Smooth muscle cell (in vitro differentiated cells): ENCODE measurements at regions not wholly inside any gene's neighbourhood (a gene's known extent, or its start where the extent isn't known, plus 50 kb on each side); places are given as distances from the start of the nearest gene placed in this dataset.
A peak's percentile ranks its signal among the peaks of the same experiment; 100 is the strongest.

ENCODE experiments used
- DNase-seq: peaks from one replicate; lab custom pipeline; 2025; ENCODE audit not compliant: unreplicated experiment; lab: John Stamatoyannopoulos, UW
- H2AFZ ChIP-seq: fragments of 200-600 bp; sonication (generic); 2 replicates; pipeline ENCODE4 v1.6.0; 2016; ENCODE audit warnings: antibody characterized with exemption, low read depth, mild to moderate bottlenecking
- H3F3A ChIP-seq: fragments of 200-600 bp; sonication (generic); 2 replicates; pipeline ENCODE4 v1.6.0; 2017; ENCODE audit warnings: antibody characterized with exemption, low read depth
- H3K27ac ChIP-seq: fragments of 200-600 bp; sonication (generic); 2 replicates; pipeline ENCODE4 v1.5.1; 2016; ENCODE audit warnings: low read depth, mild to moderate bottlenecking
- H3K27me3 ChIP-seq: fragments of 200-600 bp; sonication (generic); 2 replicates; pipeline ENCODE4 v1.6.1; 2016; ENCODE audit warnings: low read depth, mild to moderate bottlenecking
- H3K36me3 ChIP-seq: fragments of 200-600 bp; sonication (generic); 2 replicates; pipeline ENCODE4 v1.5.1; 2016; ENCODE audit warnings: low read depth
- H3K4me1 ChIP-seq: fragments of 200-600 bp; sonication (generic); 2 replicates; pipeline ENCODE4 v1.5.1; 2016; ENCODE audit warnings: low read depth
- H3K4me2 ChIP-seq: fragments of 200-600 bp; sonication (generic); 2 replicates; pipeline ENCODE4 v1.6.0; 2016; ENCODE audit warnings: mild to moderate bottlenecking
- H3K4me3 ChIP-seq: fragments of 200-600 bp; sonication (generic); 2 replicates; pipeline ENCODE4 v1.5.1; 2016; ENCODE audit warnings: mild to moderate bottlenecking
- H3K79me2 ChIP-seq: fragments of 200-600 bp; sonication (generic); 2 replicates; pipeline ENCODE4 v1.6.0; 2016; ENCODE audit warnings: low read depth, mild to moderate bottlenecking
- H3K9ac ChIP-seq: fragments of 200-600 bp; sonication (generic); 2 replicates; pipeline ENCODE4 v1.6.0; 2016; ENCODE audit warnings: low read depth
- H3K9me3 ChIP-seq: fragments of 200-600 bp; sonication (generic); replicated peaks from 2 replicates; pipeline ENCODE4 v1.5.1; 2016; ENCODE audit warnings: low read depth
- H4K20me1 ChIP-seq: fragments of 200-600 bp; sonication (generic); 2 replicates; pipeline ENCODE4 v1.6.0; 2016; ENCODE audit warnings: low read depth
- WGBS: methylation state at CpG from one replicate; pipeline ENCODE4 v1.1.7; 2016; ENCODE audit warnings: low lambda C conversion rate; 5-methylcytosine and 5-hydroxymethylcytosine counted together
- TF ChIP-seq, protein P1 (sequence below): fragments of 200-600 bp; sonication (generic); IDR thresholded peaks from 2 replicates; pipeline ENCODE4 v1.5.1; 2017; ENCODE audit warnings: borderline replicate concordance, mild to moderate bottlenecking, antibody characterized with exemption; ENCODE audit not compliant: insufficient read depth, poor library complexity, severe bottlenecking

DNA sequence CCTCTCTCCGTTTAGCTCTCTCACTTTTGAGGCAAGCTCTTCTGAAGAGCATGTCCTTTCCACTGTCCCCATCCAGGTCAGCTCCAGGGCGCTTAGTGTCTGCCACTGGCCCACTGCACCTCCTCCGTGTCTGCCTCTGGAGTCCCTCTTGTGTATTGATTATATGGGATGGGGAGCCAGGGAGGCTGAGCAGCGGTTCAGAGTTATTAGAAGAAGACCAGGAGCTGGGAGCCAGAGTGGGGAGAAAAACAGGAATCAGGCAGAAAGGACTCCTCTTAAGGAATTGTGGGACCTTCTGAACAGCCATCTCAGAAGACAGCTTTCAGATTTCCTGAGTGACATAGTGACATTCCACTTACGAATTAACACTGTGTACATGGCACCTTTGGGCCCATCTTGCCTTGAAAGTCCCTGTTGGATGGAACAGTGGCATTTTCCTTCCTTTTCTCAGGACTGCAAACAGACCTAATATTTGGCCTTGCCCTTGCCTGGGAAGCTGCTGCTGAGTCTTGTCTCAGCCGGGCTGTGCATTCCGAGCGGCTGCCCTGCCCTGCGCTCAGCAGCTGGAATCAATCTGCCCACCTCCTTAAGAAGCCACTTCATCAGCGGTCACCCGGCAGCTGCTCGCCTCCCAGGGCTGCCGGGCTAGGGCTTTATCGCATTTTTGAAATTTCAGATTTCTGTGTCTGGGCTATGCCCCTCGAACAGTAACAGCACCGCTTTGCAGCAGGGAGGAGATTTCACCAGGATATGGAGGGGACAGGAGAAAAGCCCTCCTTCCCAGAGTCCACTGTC is 81.1 kb upstream of the PRKG1 start:
- 31% methylated on average over 16 of the region's 16 CpGs for WGBS
- Histone ChIP-seq H3K79me2 (peaks cover 11% of the 10 kb centered on the region), H3K36me3 (no peaks in the 10 kb centered on the region), H3K4me1 (peaks cover 23% of the 10 kb centered on the region), H3K9ac (peak overlapping the region; percentile 73), H3K9me3 (no peaks in the 10 kb centered on the region), H3F3A (no peaks in the 10 kb centered on the region), H2AFZ (peak overlapping the region; percentile 40), H3K4me3 (peak overlapping the region; percentile 88), H4K20me1 (no peaks in the 10 kb centered on the region), H3K27me3 (peaks cover 9% of the 10 kb centered on the region), H3K4me2 (peak overlapping the region; percentile 95), H3K27ac (peak overlapping the region; percentile 82)
- DNase-seq: no peak
- TF ChIP-seq, protein P1, sequence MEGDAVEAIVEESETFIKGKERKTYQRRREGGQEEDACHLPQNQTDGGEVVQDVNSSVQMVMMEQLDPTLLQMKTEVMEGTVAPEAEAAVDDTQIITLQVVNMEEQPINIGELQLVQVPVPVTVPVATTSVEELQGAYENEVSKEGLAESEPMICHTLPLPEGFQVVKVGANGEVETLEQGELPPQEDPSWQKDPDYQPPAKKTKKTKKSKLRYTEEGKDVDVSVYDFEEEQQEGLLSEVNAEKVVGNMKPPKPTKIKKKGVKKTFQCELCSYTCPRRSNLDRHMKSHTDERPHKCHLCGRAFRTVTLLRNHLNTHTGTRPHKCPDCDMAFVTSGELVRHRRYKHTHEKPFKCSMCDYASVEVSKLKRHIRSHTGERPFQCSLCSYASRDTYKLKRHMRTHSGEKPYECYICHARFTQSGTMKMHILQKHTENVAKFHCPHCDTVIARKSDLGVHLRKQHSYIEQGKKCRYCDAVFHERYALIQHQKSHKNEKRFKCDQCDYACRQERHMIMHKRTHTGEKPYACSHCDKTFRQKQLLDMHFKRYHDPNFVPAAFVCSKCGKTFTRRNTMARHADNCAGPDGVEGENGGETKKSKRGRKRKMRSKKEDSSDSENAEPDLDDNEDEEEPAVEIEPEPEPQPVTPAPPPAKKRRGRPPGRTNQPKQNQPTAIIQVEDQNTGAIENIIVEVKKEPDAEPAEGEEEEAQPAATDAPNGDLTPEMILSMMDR: no peak

GRCh38 chr10:50993771-50994251 is 80.5 kb upstream of the PRKG1 start:
- H2AFZ ChIP-seq: peak overlapping the region; percentile 40
- no peaks in the 10 kb centered on the region for H3F3A ChIP-seq
- peaks cover 11% of the 10 kb centered on the region for H3K79me2 ChIP-seq
- no peaks in the 10 kb centered on the region for H4K20me1 ChIP-seq
- peak overlapping the region; percentile 82 for H3K27ac ChIP-seq
- H3K4me1 ChIP-seq: peaks cover 23% of the 10 kb centered on the region
- peak overlapping the region; percentile 95 for H3K4me2 ChIP-seq
- peak overlapping the region; percentile 88 for H3K4me3 ChIP-seq
- 24% methylated on average over 3 of the region's 3 CpGs for WGBS
- DNase-seq: no peak
- H3K9ac ChIP-seq: peak overlapping the region; percentile 63
- TF ChIP-seq, protein P1: no peak
- H3K27me3 ChIP-seq: peaks cover 8% of the 10 kb centered on the region
- no peaks in the 10 kb centered on the region for H3K9me3 ChIP-seq
- no peaks in the 10 kb centered on the region for H3K36me3 ChIP-seq

DNA sequence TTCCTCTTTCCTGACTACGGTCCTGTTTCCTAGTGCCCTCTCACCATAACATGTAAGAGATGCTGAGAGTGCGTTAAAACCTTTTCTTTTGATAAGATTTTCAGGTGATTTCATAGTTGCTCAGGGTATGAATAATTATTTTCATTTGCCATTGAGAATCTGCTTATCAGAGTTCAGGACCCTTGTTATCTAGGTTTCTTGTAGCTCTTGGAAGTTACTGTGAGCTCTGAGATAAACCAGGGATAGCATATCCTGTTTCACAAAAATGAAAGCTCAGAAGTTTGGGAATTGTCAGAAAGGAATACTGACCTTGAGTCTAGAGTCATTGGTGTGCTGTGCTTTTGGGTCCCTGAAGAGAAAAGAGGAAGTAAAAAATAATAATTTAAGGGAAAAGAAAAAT is 76.8 kb upstream of the PRKG1 start:
- WGBS: 79% methylated on average over 2 of the region's 2 CpGs
- peak overlapping the region; percentile 62 for H3K27ac ChIP-seq
- DNase-seq: no peak
- H2AFZ ChIP-seq: no peak overlapping the region
- no peaks in the 10 kb centered on the region for H3F3A ChIP-seq
- peaks cover 31% of the 10 kb centered on the region for H3K4me1 ChIP-seq
- no peak overlapping the region for H3K4me3 ChIP-seq
- H3K9ac ChIP-seq: no peak overlapping the region
- H4K20me1 ChIP-seq: no peaks in the 10 kb centered on the region
- no peaks in the 10 kb centered on the region for H3K27me3 ChIP-seq
- H3K79me2 ChIP-seq: peaks cover 11% of the 10 kb centered on the region
- TF ChIP-seq, protein P1: no peak
- no peaks in the 10 kb centered on the region for H3K36me3 ChIP-seq
- H3K9me3 ChIP-seq: no peaks in the 10 kb centered on the region
- peak overlapping the region; percentile 62 for H3K4me2 ChIP-seq

DNA sequence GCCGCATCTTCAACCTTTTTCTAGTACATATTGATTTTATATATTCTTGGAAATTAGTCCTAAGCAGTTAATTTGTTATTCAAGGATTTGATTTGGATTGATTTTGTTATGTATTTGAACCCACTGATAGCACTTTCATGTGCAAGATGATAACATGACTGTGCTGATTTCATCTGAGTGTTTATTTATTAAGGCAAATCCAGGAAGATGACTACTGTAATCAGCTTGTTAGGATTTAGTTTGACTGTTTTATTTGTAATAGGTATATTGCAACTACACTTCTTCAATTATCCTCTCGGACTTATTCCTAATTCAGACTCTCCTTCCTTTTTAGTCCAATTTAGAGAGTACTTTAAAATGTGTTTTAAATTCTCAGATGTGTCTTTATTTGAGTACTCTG is 75.1 kb upstream of the PRKG1 start:
- no peaks in the 10 kb centered on the region for H4K20me1 ChIP-seq

More for the DNA sequence above, 75.1 kb upstream of the PRKG1 start:
- TF ChIP-seq, protein P1: no peak
- Histone ChIP-seq H3K79me2 (peaks cover 11% of the 10 kb centered on the region), H3K4me3 (no peak overlapping the region), H3K4me2 (peak overlapping the region; percentile 80), H3K27me3 (no peaks in the 10 kb centered on the region), H3K27ac (peak overlapping the region; percentile 93), H2AFZ (no peak overlapping the region), H3K36me3 (no peaks in the 10 kb centered on the region), H3K9me3 (no peaks in the 10 kb centered on the region), H3K4me1 (peaks cover 21% of the 10 kb centered on the region), H3F3A (no peaks in the 10 kb centered on the region), H3K9ac (peak overlapping the region; percentile 73)
- no peak for DNase-seq
- 78% methylated on average over 2 of the region's 2 CpGs for WGBS
